ENCODE measurements at regions not wholly inside any gene's neighbourhood (a gene's known extent, or its start where the extent isn't known, plus 50 kb on each side); places are given as distances from the start of the nearest gene placed in this dataset.

DNA sequence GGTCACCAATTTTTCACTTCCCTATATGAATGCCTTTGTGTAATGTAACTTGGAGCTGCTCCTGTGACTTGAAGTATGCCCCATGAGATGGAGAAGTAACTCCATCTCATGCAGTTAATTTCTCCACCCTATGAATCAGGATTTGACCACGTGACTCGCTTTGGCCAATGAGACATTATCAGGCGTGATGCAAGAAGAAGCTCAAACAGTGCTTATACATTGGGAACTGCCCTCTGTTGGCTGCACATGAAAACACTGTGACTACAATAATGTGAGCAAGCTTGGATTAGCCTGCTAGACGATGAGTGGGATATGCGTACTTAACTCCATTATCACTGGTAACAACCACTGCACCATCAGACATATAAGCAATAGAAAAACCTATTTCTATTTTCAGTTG is 684.4 kb downstream of the PLA2G4A start:
- Mint-ChIP-seq H3K4me1 (ENCODE audit: low read depth) (no peaks in the 10 kb centered on the region), H3K27me3 (ENCODE audit: low read depth) (no peaks in the 10 kb centered on the region), H3K4me3 (ENCODE audit: unreplicated experiment) (no peak overlapping the region), H3K36me3 (ENCODE audit: low read depth) (no peaks in the 10 kb centered on the region), H3K27ac (ENCODE audit: unreplicated experiment) (no peak overlapping the region), H3K9me3 (ENCODE audit: low read depth) (peaks cover 3% of the 10 kb centered on the region)
- TF ChIP-seq CTCF (IDR thresholded peaks at IDR 0.05), result no peak
- no peak for DNase-seq (ENCODE audit: low spot score)

DNA sequence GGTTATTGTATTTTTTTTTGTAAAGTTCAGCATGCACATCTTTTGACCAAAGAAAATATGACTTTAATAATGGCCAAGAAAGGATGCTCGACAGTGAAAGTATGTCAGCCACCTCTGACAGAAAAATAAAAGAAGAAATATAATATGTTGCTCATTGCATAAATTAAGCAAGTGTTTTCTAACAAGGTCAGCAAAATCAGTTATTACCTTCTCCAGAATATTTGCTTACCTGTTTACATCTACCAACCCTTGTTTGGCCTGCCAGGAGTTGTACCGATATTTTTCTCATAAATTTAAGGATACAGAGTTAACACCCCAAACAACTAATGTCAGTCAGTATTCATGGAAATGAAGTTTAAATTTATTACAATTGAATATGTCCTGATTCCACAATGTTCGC is 685.4 kb downstream of the PLA2G4A start:
- no peaks in the 10 kb centered on the region for H3K27me3 Mint-ChIP-seq (ENCODE audit: low read depth)
- peaks cover 3% of the 10 kb centered on the region for H3K9me3 Mint-ChIP-seq (ENCODE audit: low read depth)
- H3K4me1 Mint-ChIP-seq (ENCODE audit: low read depth), result no peaks in the 10 kb centered on the region
- H3K4me3 Mint-ChIP-seq (ENCODE audit: unreplicated experiment), result no peak overlapping the region
- H3K27ac Mint-ChIP-seq (ENCODE audit: unreplicated experiment), result no peak overlapping the region
- DNase-seq (ENCODE audit: low spot score), result no peak
- TF ChIP-seq CTCF (IDR thresholded peaks at IDR 0.05), result no peak
- no peaks in the 10 kb centered on the region for H3K36me3 Mint-ChIP-seq (ENCODE audit: low read depth)

- H3K9me3 Mint-ChIP-seq (ENCODE audit: low read depth), result peaks cover 3% of the 10 kb centered on the region
- no peak overlapping the region for H3K27ac Mint-ChIP-seq (ENCODE audit: unreplicated experiment)
- TF ChIP-seq CTCF (IDR thresholded peaks at IDR 0.05), result no peak
- no peaks in the 10 kb centered on the region for H3K4me1 Mint-ChIP-seq (ENCODE audit: low read depth)
- no peaks in the 10 kb centered on the region for H3K27me3 Mint-ChIP-seq (ENCODE audit: low read depth)
- no peak overlapping the region for H3K4me3 Mint-ChIP-seq (ENCODE audit: unreplicated experiment)
- H3K36me3 Mint-ChIP-seq (ENCODE audit: low read depth), result no peaks in the 10 kb centered on the region
- DNase-seq (ENCODE audit: low spot score), result no peak
Measured at GRCh38 chr1:187516874-187517273, 688.1 kb downstream of the PLA2G4A start.

- TF ChIP-seq CTCF (IDR thresholded peaks at IDR 0.05), result no peak
- H3K9me3 Mint-ChIP-seq (ENCODE audit: low read depth), result peaks cover 3% of the 10 kb centered on the region
- H3K27me3 Mint-ChIP-seq (ENCODE audit: low read depth), result no peaks in the 10 kb centered on the region
- no peak for DNase-seq (ENCODE audit: low spot score)
- H3K36me3 Mint-ChIP-seq (ENCODE audit: low read depth), result no peaks in the 10 kb centered on the region
- no peak overlapping the region for H3K4me3 Mint-ChIP-seq (ENCODE audit: unreplicated experiment)
- H3K27ac Mint-ChIP-seq (ENCODE audit: unreplicated experiment), result no peak overlapping the region
- H3K4me1 Mint-ChIP-seq (ENCODE audit: low read depth), result no peaks in the 10 kb centered on the region
Measured at GRCh38 chr1:187517546-187517945, 688.8 kb downstream of the PLA2G4A start.

GRCh38 chr1:187527346-187527745 is 698.6 kb downstream of the PLA2G4A start:
- no peak for DNase-seq (ENCODE audit: low spot score)
- no peak for TF ChIP-seq CTCF (IDR thresholded peaks at IDR 0.05)
- H3K4me3 Mint-ChIP-seq (ENCODE audit: unreplicated experiment), result no peak overlapping the region
- H3K36me3 Mint-ChIP-seq (ENCODE audit: low read depth), result no peaks in the 10 kb centered on the region
- H3K4me1 Mint-ChIP-seq (ENCODE audit: low read depth), result no peaks in the 10 kb centered on the region
- H3K27ac Mint-ChIP-seq (ENCODE audit: unreplicated experiment), result no peak overlapping the region
- H3K27me3 Mint-ChIP-seq (ENCODE audit: low read depth), result no peaks in the 10 kb centered on the region
- peaks cover 2% of the 10 kb centered on the region for H3K9me3 Mint-ChIP-seq (ENCODE audit: low read depth)

Measured in chondrocyte (in vitro differentiated cells).